LNCAP (cell line): ENCODE measurements at regions not wholly inside any gene's neighbourhood (a gene's known extent, or its start where the extent isn't known, plus 50 kb on each side); places are given as distances from the start of the nearest gene placed in this dataset.

Experiments used
- TF ChIP-seq, protein P1 (sequence below): fragments of 450-650 bp; IDR thresholded peaks from 2 replicates; pipeline ENCODE4 v1.5.1; 2017; ENCODE audit warnings: mild to moderate bottlenecking

DNA sequence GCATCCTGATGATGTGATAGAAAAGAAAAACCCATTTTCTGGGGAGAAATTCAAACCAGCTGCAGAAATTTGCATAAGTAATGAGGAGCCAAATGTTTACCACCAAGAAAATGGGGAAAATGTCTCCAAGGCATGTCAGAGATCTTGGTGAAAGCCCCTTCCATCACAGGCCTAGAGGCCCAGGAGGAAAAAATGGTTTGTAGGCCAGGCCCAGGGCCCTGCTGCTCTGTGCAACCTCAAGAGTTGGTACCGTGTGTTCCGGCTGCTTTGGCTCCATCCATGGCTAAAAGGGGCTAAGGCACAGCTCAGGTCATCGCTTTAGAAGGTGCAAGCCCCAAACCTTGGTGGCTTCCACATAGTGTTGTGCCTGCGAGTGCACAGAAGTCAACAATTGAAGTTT lies 543.1 kb downstream of the ZNF608 start:
- TF ChIP-seq, protein P1, sequence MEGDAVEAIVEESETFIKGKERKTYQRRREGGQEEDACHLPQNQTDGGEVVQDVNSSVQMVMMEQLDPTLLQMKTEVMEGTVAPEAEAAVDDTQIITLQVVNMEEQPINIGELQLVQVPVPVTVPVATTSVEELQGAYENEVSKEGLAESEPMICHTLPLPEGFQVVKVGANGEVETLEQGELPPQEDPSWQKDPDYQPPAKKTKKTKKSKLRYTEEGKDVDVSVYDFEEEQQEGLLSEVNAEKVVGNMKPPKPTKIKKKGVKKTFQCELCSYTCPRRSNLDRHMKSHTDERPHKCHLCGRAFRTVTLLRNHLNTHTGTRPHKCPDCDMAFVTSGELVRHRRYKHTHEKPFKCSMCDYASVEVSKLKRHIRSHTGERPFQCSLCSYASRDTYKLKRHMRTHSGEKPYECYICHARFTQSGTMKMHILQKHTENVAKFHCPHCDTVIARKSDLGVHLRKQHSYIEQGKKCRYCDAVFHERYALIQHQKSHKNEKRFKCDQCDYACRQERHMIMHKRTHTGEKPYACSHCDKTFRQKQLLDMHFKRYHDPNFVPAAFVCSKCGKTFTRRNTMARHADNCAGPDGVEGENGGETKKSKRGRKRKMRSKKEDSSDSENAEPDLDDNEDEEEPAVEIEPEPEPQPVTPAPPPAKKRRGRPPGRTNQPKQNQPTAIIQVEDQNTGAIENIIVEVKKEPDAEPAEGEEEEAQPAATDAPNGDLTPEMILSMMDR: no peak

DNA sequence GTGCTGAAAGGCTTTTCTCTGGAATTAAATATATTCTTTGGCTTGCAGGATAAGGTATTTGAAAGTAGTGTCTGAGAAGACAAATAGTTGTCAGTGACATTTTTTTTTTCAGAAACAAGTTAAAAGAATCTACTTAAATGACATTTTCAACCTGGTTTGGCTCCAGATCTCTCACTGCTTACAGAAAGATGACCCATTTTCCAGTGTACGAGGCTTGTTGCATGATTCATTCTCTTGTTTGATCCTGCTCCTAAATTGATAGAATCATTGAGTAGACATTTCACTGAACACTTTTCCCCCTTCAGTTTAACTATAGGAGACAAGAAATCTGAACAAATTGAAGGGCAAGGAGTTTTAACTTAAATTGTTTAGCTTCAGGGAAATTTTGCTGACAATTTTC lies 546.1 kb downstream of the ZNF608 start:
- TF ChIP-seq, protein P1: no peak

- TF ChIP-seq, protein P1: no peak
Observed at GRCh38 chr5:124199893-124200292, 546.5 kb downstream of the ZNF608 start.

DNA sequence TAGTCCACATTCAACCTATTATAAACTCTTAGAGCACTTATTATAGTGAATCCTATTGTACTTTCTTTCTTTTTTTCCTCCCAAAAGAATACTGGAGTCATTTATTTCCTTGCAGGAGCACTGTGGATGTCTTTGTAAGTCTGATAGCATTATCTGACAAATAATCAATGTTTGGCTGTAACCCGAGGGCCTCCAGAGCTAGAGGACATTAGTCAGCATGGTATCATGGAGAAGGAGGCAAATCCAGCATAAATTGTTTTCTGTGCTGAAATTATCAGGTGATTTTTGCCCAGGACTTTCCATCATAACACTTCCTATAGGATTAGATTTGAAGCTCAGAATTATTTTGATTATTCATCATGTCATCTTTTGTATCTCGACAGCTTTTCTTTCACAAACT lies 551.0 kb downstream of the ZNF608 start:
- TF ChIP-seq, protein P1: no peak

DNA sequence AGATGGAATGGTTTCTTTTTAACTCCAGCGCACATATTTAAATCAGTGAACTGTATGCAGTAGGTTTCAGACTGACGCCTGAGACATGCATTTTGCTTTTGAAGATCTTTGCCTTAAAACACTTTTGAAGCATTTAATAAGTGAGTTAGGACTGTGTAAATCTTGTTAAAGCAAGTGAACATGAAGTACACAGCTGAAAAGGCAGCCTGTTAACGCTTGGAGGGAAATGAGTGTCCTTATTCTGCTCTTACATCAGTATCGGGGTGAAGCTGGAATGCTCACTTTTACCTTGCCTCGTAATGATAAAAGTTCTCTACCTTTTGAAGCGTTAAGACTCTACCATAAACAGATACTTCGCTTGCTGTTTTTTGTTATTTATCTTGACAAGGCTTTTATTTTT lies 552.2 kb downstream of the ZNF608 start:
- TF ChIP-seq, protein P1: no peak

DNA sequence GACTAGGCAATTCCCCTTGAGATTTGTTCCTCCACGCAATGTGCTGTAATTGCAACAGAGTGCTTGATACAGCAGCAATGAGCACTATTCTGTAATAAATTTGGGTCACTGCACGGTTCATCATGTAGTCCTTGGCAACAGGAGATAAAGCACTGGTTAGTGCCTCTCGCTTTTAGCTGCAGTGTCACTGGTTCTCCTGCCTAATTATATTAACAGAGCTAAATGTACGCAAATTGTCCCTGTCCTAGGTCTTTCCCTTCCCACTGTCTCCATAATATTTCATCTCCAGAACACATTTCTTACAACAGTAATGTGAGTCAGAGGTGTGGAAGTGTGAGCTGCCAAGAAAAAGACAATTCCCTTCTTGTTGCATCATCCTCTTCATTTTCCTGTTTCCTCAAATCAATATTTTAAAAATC lies 553.1 kb downstream of the ZNF608 start:
- TF ChIP-seq, protein P1: no peak

- TF ChIP-seq, protein P1: no peak
Observed at GRCh38 chr5:124192716-124193115, 553.7 kb downstream of the ZNF608 start.

DNA sequence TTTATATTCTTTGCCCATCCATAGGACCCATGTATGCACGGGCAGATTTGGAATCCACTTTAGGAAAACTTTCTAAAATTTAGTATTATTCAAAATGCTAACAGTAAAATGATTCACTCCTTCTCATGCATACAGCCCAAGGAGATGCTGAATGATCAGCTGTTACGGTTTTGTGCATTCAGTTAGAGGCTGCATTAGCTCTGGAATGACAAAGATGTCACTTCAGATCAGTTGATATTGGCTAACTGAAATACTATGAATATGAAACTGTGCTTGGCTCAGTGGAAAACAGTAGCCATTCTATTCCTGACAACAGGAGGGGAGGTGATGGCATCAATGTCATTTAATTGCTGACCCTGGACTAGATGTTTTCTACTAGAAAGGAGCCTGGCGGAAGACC lies 560.7 kb downstream of the ZNF608 start:
- TF ChIP-seq, protein P1: no peak
